GM18499 (cell line): ENCODE measurements at regions not wholly inside any gene's neighbourhood (a gene's known extent, or its start where the extent isn't known, plus 50 kb on each side); places are given as distances from the start of the nearest gene placed in this dataset.
"Not testable (repeated sequence)": the region's sequence is repeated elsewhere in the genome, so short reads cannot be mapped to it uniquely, and the experiment has no call there.

Experiments used
- ATAC-seq: cut with Tn5 transposase; IDR thresholded peaks from one replicate; pipeline ENCODE4 v1.9.1; 2021; ENCODE audit warnings: moderate number of reproducible peaks; ENCODE audit not compliant: insufficient read depth, unreplicated experiment

- no peak for ATAC-seq
Measured at GRCh38 chr6:100105919-100106529, 112.0 kb upstream of the MCHR2 start.

- ATAC-seq: no peak
Measured at GRCh38 chr6:100105138-100105537, 111.1 kb upstream of the MCHR2 start.

GRCh38 chr6:100103931-100104330 is 109.9 kb upstream of the MCHR2 start:
- ATAC-seq: no peak

- ATAC-seq: no peak
Measured at GRCh38 chr6:100103194-100103593, 109.2 kb upstream of the MCHR2 start.

- no peak for ATAC-seq
Measured at GRCh38 chr6:100101644-100102043, 107.6 kb upstream of the MCHR2 start.

- ATAC-seq: no peak
Measured at GRCh38 chr6:100100776-100101175, 106.8 kb upstream of the MCHR2 start.

- no peak for ATAC-seq
Measured at GRCh38 chr6:100099189-100100074, 105.4 kb upstream of the MCHR2 start.

GRCh38 chr6:100096936-100097335 is 102.9 kb upstream of the MCHR2 start:
- no peak for ATAC-seq

- ATAC-seq: no peak
Measured at GRCh38 chr6:100096341-100096740, 102.3 kb upstream of the MCHR2 start.

- ATAC-seq: no peak
Measured at GRCh38 chr6:100093405-100093804, 99.4 kb upstream of the MCHR2 start.

GRCh38 chr6:100088009-100088408 is 94.0 kb upstream of the MCHR2 start:
- no peak for ATAC-seq

GRCh38 chr6:100084991-100085364 is 91.0 kb upstream of the MCHR2 start:
- ATAC-seq: no peak

- no peak for ATAC-seq
Measured at GRCh38 chr6:100084316-100084990, 90.4 kb upstream of the MCHR2 start.

- ATAC-seq: no peak
Measured at GRCh38 chr6:100078509-100078908, 84.5 kb upstream of the MCHR2 start.

GRCh38 chr6:100065348-100065747 is 71.3 kb upstream of the MCHR2 start:
- no peak for ATAC-seq

- ATAC-seq: no peak
Measured at GRCh38 chr6:100062621-100063020, 68.6 kb upstream of the MCHR2 start.

GRCh38 chr6:100057941-100058340 is 63.9 kb upstream of the MCHR2 start:
- ATAC-seq: no peak

- ATAC-seq: no peak
Measured at GRCh38 chr6:100050550-100050949, 56.5 kb upstream of the MCHR2 start.

- ATAC-seq: not testable (repeated sequence)
Measured at GRCh38 chr6:100043961-100044360, 49.9 kb upstream of the MCHR2 start.
